ENCODE measurements at regions not wholly inside any gene's neighbourhood (a gene's known extent, or its start where the extent isn't known, plus 50 kb on each side); places are given as distances from the start of the nearest gene placed in this dataset.

GRCh38 chr5:167905919-167906853 lies 385.3 kb upstream of the WWC1 start:
- H3K9me3 ChIP-seq (ENCODE audit: insufficient read depth, low read length) = no peaks in the 10 kb centered on the region
- no peaks in the 10 kb centered on the region for H4K20me1 ChIP-seq (ENCODE audit: low read depth, low read length)
- no peaks in the 10 kb centered on the region for H3K36me3 ChIP-seq (ENCODE audit: low read length)
- no peaks in the 10 kb centered on the region for H3K27me3 ChIP-seq (ENCODE audit: low read length)
- H3F3A ChIP-seq (ENCODE audit: insufficient read depth) = no peaks in the 10 kb centered on the region
- H3K9me2 ChIP-seq (replicated peaks; ENCODE audit: insufficient read depth, low read length) = no peaks in the 10 kb centered on the region
- H3K79me2 ChIP-seq (ENCODE audit: insufficient read depth, low read length) = no peaks in the 10 kb centered on the region
- no peak overlapping the region for H3K4me3 ChIP-seq (ENCODE audit: insufficient read depth, low read length, poor library complexity, severe bottlenecking)
- TF ChIP-seq CTCF (IDR thresholded peaks at IDR 0.05; ENCODE audit: insufficient read depth, low read length, poor library complexity, severe bottlenecking) (no peak), EZH2phosphoT487 (conservative IDR thresholded peaks at IDR 0.05; ENCODE audit: low read length) (no peak)
- no peak overlapping the region for H3K27ac ChIP-seq (ENCODE audit: low read depth, low read length)
- no peak overlapping the region for H3K4me2 ChIP-seq (ENCODE audit: low read depth, low read length, poor library complexity, severe bottlenecking)
- no peak overlapping the region for H2AFZ ChIP-seq (ENCODE audit: low read depth, low read length, severe bottlenecking)
- H3K9ac ChIP-seq (ENCODE audit: low read length) = no peak overlapping the region

GRCh38 chr5:167908606-167909005 lies 382.8 kb upstream of the WWC1 start:
- Histone ChIP-seq H3K9me2 (replicated peaks; ENCODE audit: insufficient read depth, low read length) (no peaks in the 10 kb centered on the region), H3K79me2 (ENCODE audit: insufficient read depth, low read length) (no peaks in the 10 kb centered on the region), H3K9me3 (ENCODE audit: insufficient read depth, low read length) (no peaks in the 10 kb centered on the region), H3K27me3 (ENCODE audit: low read length) (no peaks in the 10 kb centered on the region), H3K27ac (ENCODE audit: low read depth, low read length) (no peak overlapping the region), H4K20me1 (ENCODE audit: low read depth, low read length) (no peaks in the 10 kb centered on the region), H3F3A (ENCODE audit: insufficient read depth) (no peaks in the 10 kb centered on the region), H3K4me3 (ENCODE audit: insufficient read depth, low read length, poor library complexity, severe bottlenecking) (no peak overlapping the region), H3K9ac (ENCODE audit: low read length) (no peak overlapping the region), H3K4me2 (ENCODE audit: low read depth, low read length, poor library complexity, severe bottlenecking) (no peak overlapping the region), H2AFZ (ENCODE audit: low read depth, low read length, severe bottlenecking) (no peak overlapping the region), H3K36me3 (ENCODE audit: low read length) (no peaks in the 10 kb centered on the region)
- TF ChIP-seq EZH2phosphoT487 (conservative IDR thresholded peaks at IDR 0.05; ENCODE audit: low read length) (no peak), CTCF (IDR thresholded peaks at IDR 0.05; ENCODE audit: insufficient read depth, low read length, poor library complexity, severe bottlenecking) (no peak)

- H3K27me3 ChIP-seq (ENCODE audit: low read length) = no peaks in the 10 kb centered on the region
- H4K20me1 ChIP-seq (ENCODE audit: low read depth, low read length) = no peaks in the 10 kb centered on the region
- no peak for TF ChIP-seq CTCF (IDR thresholded peaks at IDR 0.05; ENCODE audit: insufficient read depth, low read length, poor library complexity, severe bottlenecking)
- TF ChIP-seq EZH2phosphoT487 (conservative IDR thresholded peaks at IDR 0.05; ENCODE audit: low read length) = no peak
- no peak overlapping the region for H3K9ac ChIP-seq (ENCODE audit: low read length)
- H3K27ac ChIP-seq (ENCODE audit: low read depth, low read length) = no peak overlapping the region
- no peaks in the 10 kb centered on the region for H3K9me3 ChIP-seq (ENCODE audit: insufficient read depth, low read length)
- H3K79me2 ChIP-seq (ENCODE audit: insufficient read depth, low read length) = no peaks in the 10 kb centered on the region
- no peak overlapping the region for H2AFZ ChIP-seq (ENCODE audit: low read depth, low read length, severe bottlenecking)
- H3K9me2 ChIP-seq (replicated peaks; ENCODE audit: insufficient read depth, low read length) = no peaks in the 10 kb centered on the region
- H3K4me3 ChIP-seq (ENCODE audit: insufficient read depth, low read length, poor library complexity, severe bottlenecking) = no peak overlapping the region
- no peaks in the 10 kb centered on the region for H3K36me3 ChIP-seq (ENCODE audit: low read length)
- no peaks in the 10 kb centered on the region for H3F3A ChIP-seq (ENCODE audit: insufficient read depth)
- H3K4me2 ChIP-seq (ENCODE audit: low read depth, low read length, poor library complexity, severe bottlenecking) = no peak overlapping the region
Observed at GRCh38 chr5:167912941-167913665, 378.3 kb upstream of the WWC1 start.

All from SU-DHL-6 (cell line).